ENCODE measurements at regions not wholly inside any gene's neighbourhood (a gene's known extent, or its start where the extent isn't known, plus 50 kb on each side); places are given as distances from the start of the nearest gene placed in this dataset.

DNA sequence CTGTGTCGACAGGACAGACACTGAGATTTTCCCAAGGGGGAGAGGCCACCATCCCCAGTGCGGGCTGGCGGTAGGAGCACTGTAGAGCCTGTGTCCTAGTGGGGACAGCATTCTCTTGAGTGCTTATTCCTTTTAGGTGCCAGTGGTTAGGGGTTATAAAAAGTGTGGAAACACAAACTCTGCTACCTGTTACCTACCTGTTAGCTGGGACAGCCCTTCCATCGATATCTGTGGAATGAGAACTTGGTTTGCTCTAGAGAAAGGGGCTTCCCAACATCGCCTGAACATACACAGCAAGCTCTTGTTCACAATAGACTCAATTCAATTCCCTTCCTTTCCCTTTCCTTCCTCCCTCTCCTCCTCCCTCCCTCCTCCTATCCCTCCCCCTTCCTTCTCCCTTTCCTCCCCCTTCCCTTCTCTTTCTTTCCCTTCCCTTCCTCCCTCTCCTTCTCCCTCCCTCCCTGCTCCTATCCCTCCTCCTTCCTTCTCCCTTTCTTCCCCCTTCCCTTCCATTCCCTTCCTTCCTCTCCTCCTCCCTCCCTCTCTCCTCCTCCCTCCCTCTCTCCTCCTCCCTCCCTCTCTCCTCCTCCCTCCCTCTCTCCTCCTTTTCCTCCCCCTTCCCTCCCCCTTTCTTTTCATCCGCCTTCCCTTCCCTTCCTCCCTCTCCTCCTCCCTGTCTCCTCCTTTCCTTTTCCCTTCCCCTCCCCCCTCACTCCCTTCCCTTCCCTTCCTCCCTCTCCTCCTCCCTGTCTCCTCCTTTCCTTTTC is 188.5 kb downstream of the URI1 start:
- DNase-seq = no peak

DNA sequence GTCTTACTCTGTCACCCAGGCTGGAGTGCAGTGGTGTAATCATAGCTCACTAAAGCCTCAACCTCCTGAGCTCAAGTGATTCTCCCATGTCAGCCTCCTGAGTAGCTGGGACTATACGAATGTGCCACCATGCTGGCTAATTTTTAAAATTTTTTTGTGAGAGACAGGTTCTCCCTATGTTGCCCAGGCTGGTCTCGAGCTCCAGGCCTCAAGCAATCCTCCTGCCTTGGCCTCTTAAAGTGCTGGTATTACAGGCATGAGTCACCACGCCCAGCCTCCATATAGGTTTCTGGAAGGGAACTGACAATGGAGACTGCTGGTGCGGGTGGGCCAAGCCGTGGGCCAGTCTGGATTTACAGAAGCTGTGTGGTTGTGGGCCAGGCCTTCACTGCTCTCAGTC is 189.2 kb downstream of the URI1 start:
- no peak for DNase-seq

DNA sequence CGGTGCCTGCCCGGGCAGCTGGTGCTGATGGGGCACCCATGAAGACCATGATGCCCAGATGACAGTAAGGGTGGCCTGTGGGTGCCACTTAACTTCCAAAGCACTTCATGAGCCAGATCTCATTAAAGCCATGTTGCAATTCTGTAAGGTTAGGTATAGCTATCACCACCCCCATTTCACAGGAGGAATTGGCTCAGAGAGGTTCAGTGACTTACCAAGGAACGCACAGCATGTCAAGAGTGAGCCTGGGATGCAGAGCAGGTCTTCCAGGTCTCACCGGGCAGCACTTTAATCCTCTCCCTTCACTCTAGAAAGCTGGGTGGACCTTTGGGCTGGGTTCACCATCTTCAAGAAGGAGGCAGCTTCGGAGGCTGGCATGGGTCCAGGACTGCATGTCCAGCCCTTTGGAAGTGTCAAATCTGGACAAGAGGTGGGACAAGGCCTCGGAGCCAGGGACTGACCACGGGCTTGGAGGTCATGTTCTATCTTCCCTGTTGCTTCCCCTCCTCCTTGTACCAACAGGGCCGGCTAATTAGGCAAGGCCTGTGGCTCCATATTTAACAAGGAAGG is 189.8 kb downstream of the URI1 start:
- no peak for DNase-seq

DNA sequence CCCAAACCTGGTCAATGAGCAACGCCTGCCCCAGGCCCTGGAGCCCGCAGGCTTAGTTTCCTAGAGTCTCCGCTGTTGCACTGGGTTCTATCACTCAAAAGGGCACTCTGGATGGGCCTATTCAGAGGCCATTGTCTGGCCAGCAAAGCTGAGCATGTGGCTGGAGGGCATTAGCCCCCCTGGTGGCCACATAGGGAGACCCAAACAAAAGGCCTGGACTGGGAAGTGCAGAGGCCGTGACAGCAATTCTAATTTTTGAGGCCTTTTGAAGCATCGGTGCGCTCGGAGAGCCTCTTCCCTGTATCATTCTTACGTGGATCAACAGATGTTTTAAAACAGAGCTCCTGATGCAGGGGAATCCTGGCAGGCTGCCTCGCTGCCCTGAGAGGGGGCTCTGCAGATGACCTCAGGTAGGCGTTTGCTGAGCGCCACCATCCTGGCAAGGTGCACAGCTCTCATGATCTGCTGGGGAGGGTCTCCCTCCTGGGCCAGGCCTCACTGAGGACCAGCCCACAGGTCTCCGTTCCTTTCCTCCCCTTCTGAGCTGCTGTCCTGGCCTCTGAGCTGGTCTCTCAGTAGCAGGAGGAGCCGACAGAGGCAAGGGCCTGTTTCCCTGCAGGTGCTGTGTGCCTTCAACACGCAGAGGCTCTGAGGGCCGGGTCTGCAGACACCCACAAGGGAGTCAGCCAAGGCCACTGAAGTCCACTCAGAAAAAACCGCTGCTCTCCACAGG is 190.5 kb downstream of the URI1 start:
- DNase-seq = no peak

DNA sequence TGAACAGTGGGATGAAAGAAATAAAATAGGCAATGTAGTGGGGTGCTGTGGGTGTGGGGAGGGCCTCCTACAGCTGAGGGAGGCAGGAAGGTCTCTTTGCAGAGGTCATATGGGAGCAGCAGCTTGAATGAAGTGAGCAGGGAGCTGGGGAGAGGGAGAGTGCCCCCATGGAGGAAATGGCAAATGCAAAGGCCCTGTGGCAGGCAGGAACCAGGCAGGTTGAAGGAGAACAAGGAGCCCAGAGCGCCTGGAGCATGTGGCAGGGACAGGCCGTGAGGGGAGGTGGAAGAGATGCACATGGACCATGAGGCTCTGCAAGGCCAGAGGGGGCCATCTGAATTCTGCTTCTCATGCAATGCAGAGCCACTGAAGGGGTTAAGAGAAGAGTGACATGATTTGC is 191.8 kb downstream of the URI1 start:
- DNase-seq = no peak

DNA sequence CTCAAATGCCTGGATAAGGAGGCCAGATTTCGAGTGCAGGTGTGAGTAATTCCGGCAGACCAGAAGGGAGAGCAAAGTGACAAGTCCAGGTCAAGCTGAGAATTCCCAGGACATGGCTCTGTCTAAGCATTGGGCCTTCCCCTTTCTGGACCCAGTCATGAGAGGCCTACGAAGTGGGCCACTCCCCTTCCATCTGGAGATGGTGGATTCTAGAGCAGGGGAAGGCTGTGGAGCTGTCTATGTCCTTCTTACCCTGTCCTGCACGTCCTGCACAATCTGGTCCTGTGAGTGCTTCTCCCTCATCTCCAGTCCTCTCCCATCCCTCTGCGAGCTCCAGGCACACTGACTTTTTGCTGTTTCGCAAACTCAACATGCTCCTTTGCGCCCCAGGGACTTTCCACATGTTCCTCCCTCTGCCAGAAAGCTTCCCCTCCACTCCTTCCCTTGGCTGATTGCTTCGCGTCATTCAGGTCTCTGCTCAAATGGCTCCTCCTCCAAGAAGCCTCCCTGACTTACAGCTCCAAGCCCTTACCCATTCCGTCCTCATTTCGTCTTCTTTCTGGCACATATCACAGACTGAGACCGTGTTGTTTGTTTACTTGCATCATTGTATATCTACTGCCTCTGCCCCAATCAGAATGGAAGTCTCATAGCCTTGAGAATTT is 193.2 kb downstream of the URI1 start:
- no peak for DNase-seq

DNA sequence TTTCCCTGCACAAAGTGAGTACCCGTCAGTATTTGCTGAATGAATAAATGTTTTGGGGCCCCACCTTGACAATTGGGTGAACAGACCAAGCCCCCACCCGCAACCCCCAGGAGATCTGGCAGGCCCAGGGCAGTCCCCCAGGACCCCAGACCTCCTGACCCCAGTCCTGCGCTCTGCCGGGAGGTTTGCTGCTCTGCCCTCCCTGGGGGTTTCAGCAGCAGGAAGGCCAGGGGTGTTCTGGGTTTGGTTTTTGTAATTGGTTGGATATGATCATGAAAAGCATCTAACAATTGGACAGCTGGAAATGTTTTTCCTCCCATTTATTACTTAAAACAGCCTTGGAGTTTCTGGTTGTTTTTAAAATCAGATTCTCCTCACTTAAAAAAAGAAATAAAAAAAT is 193.8 kb downstream of the URI1 start:
- no peak for DNase-seq

DNA sequence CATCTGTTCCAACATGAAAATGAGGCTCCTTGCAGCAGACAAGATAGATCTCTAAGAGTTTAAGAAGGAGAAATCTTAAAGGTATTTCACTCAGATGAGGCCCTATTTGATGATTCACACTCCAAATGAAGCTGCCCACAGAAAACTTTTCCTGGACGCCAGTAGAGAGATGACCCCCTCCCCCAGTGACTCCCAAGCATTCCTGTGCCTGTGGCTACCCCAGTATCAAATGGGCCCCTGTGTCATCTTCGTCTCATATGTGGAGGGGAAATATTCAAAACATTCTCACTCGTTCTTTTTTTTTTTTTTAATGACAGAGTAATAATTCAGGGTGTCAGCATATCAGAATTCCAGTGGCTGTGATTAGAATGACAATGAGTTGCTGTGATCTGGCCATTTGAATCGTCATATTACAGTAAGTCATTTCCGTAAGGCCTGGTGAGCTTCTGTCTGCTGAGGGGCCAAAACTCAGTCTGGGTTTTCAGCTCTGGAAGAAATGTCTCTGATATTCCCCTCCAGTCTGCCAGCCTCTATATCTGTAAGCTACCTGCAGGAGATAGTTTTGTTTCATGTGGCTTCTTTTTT is 194.7 kb downstream of the URI1 start:
- DNase-seq = no peak

DNA sequence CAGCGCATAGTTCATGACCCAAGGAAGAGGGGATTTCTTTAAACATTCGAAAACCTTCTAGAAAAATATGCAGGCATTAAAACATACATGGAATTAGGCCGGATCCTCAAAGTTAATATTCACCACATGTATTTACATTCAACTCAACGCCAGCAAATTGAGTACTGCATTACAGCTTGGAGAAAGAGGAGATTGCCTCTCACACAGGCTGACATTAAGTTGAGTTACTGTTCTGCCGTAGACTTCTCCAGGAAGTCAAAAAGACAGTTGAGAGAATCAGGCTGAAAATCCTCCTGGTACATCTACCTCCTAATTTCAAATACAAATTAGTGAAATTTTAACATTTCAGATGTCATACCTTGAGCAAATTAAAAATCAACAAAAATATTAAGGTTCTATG is 195.7 kb downstream of the URI1 start:
- DNase-seq = no peak

DNA sequence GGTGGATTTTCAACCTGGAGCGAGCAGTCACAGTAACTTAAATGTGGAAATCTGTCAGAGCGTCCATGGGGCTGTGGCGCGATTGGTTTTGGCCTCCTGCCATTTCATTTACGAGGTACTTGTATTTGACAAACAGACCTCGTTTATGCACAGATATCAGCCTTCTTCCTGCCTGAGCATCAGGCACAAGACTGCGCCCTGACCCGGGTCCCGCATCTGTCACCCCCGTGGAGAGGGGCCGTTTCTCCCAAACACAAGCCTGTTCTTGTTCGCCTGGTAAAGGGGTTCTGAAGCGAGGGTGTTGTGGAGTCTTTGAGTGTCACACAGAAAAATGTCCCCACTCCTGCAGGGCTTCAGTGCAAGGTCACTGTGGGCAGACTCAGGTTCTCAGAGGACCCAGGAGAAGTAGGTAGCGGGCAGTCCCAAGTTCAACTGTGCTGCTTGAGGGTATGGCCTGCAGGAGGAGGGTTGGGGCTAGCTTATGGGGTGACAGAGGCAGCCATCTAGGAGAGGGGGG is 202.3 kb downstream of the URI1 start:
- DNase-seq = no peak

DNA sequence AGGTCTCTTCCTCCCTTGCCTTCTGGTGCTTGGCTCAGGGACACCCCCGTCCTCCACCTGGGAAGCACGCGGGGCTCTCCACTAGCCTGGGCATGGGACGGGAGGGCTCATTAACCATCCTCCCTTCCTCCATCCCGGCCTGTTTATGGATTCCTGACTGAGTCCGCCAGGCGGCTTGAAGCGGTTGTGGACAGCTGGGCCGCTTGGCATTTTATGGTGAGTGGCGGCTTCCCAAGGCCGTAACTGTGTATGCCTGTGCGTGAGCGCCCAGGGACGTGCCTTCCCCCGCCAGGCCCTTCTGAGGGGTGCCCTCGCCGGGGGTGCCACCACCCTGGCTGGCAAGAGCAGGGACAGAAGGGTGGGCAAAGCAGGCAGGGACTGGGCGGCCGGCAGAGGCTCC is 202.8 kb downstream of the URI1 start:
- no peak for DNase-seq

DNA sequence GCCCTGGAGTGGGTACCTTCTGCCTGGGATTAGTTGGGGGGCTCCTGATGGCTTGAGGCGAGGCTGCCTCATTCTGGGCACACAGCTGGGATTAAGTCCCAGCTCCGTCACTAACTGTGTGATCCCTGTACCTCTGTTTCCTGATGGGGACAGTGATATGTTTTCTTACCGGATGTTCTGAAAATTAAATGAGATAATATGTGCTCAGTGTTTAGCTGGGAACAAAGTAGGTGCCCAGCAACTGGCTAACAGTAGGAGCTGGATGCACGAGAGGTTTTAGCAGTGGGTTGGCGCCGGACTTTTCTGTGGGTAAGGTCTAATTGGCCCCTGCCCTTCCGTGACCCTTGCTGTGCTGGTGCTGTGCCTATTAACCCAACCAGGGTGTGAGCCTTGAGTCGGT is 203.4 kb downstream of the URI1 start:
- DNase-seq = no peak

DNA sequence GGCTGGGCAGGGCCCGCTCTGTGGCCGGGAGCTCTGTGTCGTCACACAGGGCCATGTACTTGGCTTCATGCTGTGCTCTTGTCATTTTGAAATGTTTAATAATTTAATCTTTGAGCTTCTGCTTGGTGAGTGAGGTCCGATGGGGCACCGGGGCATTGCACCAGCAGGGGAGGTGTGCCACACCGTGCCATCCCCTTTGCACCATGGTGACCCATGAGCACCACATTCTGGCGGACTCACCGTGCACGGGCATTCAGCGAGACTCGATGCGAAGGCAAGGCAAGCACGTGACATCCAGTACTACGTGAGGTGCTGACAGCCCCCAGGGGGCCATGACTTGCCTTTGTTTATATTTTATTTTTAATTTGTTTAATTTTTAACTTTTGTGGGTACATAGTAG is 204.3 kb downstream of the URI1 start:
- no peak for DNase-seq

DNA sequence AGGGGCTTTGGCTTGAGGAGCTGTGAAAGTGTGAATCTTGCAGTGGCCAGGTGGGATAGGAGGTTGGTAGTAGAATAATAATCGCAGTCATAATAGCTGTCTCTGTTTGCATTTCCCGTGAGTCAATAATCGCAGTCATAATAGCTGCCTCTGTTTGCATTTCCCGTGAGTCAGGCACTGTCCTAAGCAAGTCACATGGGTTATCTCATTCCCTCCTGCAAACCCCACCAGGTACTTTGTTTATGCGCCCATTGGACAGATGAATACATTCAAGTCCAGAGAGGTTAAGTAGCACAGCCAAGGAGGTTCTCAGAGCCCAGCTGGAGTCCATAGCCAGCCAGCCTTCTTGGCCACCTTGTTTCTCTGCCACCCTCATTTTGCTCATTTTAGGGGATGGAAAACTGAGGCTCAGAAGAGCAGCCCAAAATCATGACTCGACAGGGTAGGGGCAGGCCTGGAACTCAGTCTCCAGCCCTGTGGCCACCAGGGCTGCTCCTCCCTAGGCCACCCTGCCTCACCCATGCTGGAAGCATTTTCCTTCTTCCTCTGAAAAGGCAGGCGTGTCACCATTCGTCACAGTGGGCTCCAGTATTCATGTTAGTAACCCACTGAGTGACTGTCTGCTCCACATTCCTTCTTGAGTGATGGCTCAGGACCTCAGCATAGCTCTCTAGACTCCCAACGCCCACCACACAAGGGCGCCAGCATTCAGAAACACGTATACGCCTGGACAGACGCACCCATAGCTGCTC is 206.2 kb downstream of the URI1 start:
- DNase-seq = no peak

DNA sequence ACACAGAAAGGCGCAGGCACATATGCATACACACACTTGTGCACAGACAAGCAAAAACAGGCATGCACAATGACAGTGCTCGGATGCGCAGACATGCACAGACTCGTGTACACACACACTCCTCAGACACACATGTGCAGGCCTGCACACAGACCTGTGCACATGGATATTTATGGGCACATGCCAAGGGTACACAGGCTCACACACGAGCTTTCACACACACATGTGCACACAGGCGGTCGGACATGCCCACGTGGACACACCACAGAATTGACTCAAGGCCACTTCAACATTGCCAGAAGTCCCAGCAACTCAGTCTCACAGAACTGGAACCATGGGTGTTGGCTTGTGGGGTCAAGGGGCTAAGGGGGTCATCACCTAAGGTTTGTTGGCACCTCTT is 206.8 kb downstream of the URI1 start:
- DNase-seq = no peak

DNA sequence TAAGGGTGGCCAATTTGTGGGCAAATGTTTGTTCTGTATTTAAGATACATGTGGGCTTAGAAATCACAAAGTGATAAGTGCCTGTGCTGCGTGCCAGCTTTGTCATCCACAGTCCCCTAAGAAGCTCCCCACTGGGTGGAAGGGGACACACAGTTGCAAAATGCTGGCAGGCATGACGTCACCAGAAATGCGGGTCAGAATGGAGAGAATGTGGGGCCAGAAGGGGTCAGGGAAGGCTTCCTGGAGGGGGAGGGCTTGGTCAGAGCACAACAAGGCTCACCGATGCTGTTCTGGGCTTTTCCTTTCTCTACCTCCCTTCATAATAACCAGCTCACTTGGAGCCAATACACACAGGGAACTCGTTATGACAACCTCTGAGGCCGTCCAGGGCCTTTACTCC is 207.3 kb downstream of the URI1 start:
- DNase-seq = no peak

DNA sequence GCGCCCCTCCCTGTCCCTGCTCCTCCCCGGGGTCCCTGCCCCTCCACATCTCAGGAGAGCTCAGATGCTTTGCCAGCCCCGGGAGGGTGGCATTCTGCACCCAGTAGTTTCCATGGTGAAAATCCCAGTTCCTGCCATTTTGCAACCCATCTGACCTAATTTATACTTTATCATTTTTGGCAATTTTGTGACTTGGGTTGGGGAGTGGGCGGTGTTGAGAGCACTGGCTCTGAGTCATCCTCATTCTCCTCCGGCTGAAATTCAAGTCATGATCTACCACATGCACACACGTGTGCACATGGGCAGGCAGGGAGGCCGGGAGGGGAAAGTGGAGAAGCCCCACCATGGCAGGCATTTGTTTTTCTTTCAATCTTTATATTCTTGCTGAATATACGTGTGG is 208.6 kb downstream of the URI1 start:
- DNase-seq = no peak

DNA sequence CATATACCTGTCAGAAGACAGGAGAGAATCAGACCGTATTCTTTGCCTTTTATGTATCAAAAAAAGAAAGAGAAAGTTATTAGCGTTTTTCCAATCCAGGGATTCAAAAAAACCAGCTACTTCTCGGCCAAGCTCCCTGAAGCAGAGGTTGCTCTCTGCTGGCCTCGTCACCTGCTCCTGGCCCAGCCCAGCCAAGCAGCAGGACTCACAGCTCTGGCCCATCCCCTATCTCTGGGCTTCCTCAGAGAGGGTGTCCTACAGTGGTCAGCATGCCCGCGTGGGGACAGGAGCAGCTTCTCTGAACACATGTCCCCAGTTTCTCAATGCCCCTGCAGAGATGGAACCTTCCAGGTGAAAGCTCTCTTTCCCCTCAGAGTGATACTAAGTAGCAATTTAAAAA is 209.0 kb downstream of the URI1 start:
- DNase-seq = no peak

DNA sequence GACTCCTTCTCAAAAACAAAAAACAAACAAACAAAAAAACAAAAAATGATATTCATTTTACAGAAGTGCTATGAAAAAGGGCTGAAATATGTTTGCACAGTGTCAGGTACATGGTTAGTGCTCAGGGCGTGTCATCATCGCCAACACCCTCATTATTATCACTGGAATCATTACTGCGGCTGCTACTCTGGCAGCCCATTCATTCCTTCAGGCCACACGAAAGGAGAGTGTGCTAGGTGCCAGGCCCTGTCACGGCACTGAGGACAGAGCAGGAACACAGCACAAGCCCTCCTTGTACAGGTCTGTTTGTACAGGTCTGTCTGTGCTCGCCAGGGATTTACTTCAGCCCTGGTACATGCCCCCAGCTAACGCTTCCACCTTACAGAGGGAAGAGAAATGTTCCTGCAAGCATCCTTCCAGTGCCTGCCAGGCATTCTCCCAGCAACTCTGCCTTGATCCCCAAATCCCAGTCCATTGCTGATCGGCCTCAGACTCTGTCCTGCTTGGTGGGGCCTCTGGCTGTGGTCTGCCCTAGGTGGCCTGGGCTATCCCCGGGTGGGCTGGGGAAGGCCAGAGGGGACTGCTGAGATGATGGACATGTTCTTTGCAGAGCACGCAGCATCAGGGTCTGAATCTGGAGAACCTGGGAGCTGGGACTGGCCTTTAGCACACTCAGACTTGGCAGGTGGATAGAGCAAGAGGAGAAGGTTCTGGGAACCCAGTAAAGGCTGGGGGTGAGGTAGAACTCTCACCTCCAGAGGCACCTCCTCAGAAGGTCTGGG is 210.7 kb downstream of the URI1 start:
- DNase-seq = no peak

DNA sequence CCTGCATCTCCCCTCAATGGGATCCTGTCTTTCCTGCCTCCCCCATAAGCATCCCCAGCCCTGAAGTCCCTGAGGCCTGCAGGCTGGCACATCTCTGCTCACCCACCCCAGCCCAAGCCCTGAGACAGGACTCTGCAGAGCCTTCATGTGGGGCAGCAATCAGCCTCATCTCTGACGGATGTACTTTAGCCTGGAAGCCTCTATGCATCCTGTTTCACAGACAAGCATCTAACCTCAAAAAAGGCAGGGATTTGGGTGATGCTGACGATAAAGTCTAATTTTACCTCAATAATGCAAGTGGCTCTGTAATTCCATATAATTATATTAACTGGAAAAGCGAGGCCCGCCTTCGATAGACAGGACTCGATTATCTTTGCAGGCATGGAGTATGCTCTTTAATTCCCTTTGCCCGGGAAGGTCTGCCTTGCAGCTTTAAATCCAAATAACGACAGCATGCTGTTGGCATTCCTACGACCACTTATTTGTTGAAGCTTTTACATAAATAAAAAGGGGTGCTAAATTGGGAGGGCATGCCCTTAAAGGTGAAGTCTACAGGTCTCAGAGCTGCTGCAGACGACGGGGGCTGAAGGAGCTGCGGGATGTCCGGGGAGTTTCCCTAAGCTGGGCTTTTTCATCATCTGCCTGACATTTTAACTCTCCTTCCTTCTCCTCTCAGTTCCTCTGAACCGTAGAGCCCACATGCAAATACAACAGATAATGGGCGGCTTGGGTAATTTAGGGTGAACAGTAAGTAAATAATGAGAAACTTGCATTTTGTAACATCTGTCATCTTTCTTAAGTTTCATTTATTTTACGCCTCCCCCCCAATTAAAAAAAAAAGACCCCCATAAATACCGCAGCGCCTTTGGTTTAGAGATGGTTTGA is 211.5 kb downstream of the URI1 start:
- no peak for DNase-seq

DNA sequence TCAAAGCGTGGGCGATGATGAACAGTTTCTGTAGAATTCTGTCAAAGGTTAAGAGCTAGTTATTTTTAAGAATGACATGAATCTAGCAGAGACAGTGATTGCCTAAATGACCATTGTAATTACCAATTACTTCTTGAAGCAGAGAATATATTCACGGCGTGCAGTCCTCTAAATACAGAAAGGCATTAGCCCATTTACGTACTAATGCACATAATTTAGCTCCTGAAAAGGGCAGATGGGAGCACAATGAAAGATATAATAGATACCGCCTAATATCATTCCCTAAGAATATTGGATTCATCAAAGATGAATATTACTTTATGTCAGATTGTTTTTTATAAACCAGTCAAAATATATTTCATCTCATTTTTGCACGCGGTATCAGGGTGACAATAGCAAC is 212.4 kb downstream of the URI1 start:
- no peak for DNase-seq

All from activated naive CD4-positive, alpha-beta T cell treated with anti-CD3 and anti-CD28 coated beads, Interleukin-2, amount 50 U/mL, for 16 hours (primary cell).